OCI-LY7 (cell line): ENCODE measurements at regions not wholly inside any gene's neighbourhood (a gene's known extent, or its start where the extent isn't known, plus 50 kb on each side); places are given as distances from the start of the nearest gene placed in this dataset.

Experiments used
- BruUV-seq: library from RNA; stranded (reverse); fragments of 400-500 nt; replicated peaks from 2 replicates; lab custom pipeline; 2021; lab: Mats Ljungman, UMichigan
- CTCF ChIA-PET: fragments of 300-600 bp; sonication (Branson Sonifier 250); formaldehyde crosslinking; loops from one replicate; lab custom pipeline; 2022; ENCODE audit warnings: antibody characterized with exemption; ENCODE audit not compliant: unreplicated experiment; lab: Charles Lee
- POLR2A ChIA-PET: fragments of 300-600 bp; sonication (Branson Sonifier 250); formaldehyde crosslinking; loops from one replicate; lab custom pipeline; 2022; ENCODE audit warnings: antibody characterized with exemption; lab: Charles Lee
- DNase-seq: peaks from one replicate; pipeline ENCODE4 v3.0.0-alpha.2; 2015; ENCODE audit warnings: low spot score
- H2AFZ ChIP-seq: fragments of 200-600 bp; sonication (generic), shearing (Covaris generic); 2 replicates; pipeline ENCODE4 v1.6.1; 2014; ENCODE audit warnings: mild to moderate bottlenecking, antibody characterized with exemption, low read length, moderate library complexity
- H3K27ac ChIP-seq: fragments of 200-600 bp; sonication (generic); 2 replicates; pipeline ENCODE4 v1.5.1; 2014; ENCODE audit warnings: mixed run types, low read depth, mild to moderate bottlenecking, moderate library complexity, low read length, inconsistent platforms; ENCODE audit not compliant: poor library complexity, severe bottlenecking
- H3K36me3 ChIP-seq: fragments of 200-600 bp; sonication (generic); 2 replicates; pipeline ENCODE4 v1.6.1; 2014; ENCODE audit warnings: mild to moderate bottlenecking, antibody characterized with exemption, low read length, moderate library complexity, mixed read lengths; ENCODE audit not compliant: insufficient read depth
- H3K4me1 ChIP-seq: fragments of 200-600 bp; sonication (generic); 2 replicates; pipeline ENCODE4 v1.5.1; 2014; ENCODE audit warnings: mild to moderate bottlenecking, low read length; ENCODE audit not compliant: insufficient read depth, poor library complexity, severe bottlenecking
- H3K4me2 ChIP-seq: fragments of 200-600 bp; sonication (generic); 2 replicates; pipeline ENCODE4 v1.6.1; 2014; ENCODE audit warnings: mild to moderate bottlenecking, low read length
- H3K4me3 ChIP-seq: fragments of 200-600 bp; sonication (generic); 2 replicates; pipeline ENCODE4 v1.5.1; 2014; ENCODE audit warnings: mild to moderate bottlenecking, low read depth, low read length; ENCODE audit not compliant: poor library complexity, severe bottlenecking
- H3K79me2 ChIP-seq: fragments of 200-600 bp; sonication (generic); 2 replicates; pipeline ENCODE4 v1.6.1; 2016; ENCODE audit warnings: low read depth, mild to moderate bottlenecking, low read length, moderate library complexity, mixed read lengths; ENCODE audit not compliant: insufficient read depth
- H3K9me2 ChIP-seq: fragments of 200-600 bp; sonication (generic); 2 replicates; pipeline ENCODE4 v1.6.1; 2016; ENCODE audit warnings: mild to moderate bottlenecking, low read length, mixed read lengths; ENCODE audit not compliant: insufficient read depth
- H3K9me3 ChIP-seq: fragments of 200-600 bp; sonication (generic); 2 replicates; pipeline ENCODE4 v1.6.1; 2014; ENCODE audit warnings: mild to moderate bottlenecking, mixed run types, low read length, mixed read lengths
- H4K20me1 ChIP-seq: fragments of 200-600 bp; sonication (generic); 2 replicates; pipeline ENCODE4 v1.6.1; 2014; ENCODE audit warnings: mild to moderate bottlenecking, antibody characterized with exemption, low read length, moderate library complexity, mixed read lengths; ENCODE audit not compliant: insufficient read depth
- CTCF ChIP-seq: fragments of 200-600 bp; sonication (generic); conservative IDR thresholded peaks from 2 replicates; pipeline ENCODE4 v1.5.1; 2014; ENCODE audit warnings: mild to moderate bottlenecking, antibody characterized with exemption, low read length, moderate library complexity, mixed read lengths
- EZH2phosphoT487 ChIP-seq: fragments of 200-600 bp; sonication (generic); IDR thresholded peaks from 2 replicates; pipeline ENCODE4 v1.6.1; 2018; ENCODE audit warnings: low read depth, borderline replicate concordance, mild to moderate bottlenecking, mixed run types, antibody characterized with exemption, low read length, moderate library complexity, mixed read lengths
- intact Hi-C: fragments of 100-400 bp; cut with micrococcal nuclease; formaldehyde crosslinking; loops from one replicate; pipeline ENCODE4 v1.10.0; 2022; ENCODE audit not compliant: unreplicated experiment

- TF ChIP-seq CTCF (no peak), EZH2phosphoT487 (no peak)
- ChIA-PET POLR2A (no interaction called here), CTCF (no interaction called here)
- no TSS peak for BruUV-seq
- Histone ChIP-seq H3K36me3 (no peaks in the 10 kb centered on the region), H4K20me1 (no peaks in the 10 kb centered on the region), H3K9me2 (no peaks in the 10 kb centered on the region), H3K27ac (no peak overlapping the region), H3K79me2 (no peaks in the 10 kb centered on the region), H3K4me3 (no peak overlapping the region), H2AFZ (no peak overlapping the region), H3K4me1 (no peaks in the 10 kb centered on the region), H3K4me2 (no peak overlapping the region), H3K9me3 (no peaks in the 10 kb centered on the region)
- DNase-seq: no peak
- intact Hi-C loops: no loop called here
These were observed 139.8 kb downstream of the IRX2 start for GRCh38 chr5:2611659-2612058.

GRCh38 chr5:2610986-2611385 is 140.5 kb downstream of the IRX2 start:
- no peaks in the 10 kb centered on the region for H3K9me3 ChIP-seq
- H3K4me3 ChIP-seq: no peak overlapping the region
- intact Hi-C loops: no loop called here
- BruUV-seq: no TSS peak
- no peaks in the 10 kb centered on the region for H3K36me3 ChIP-seq
- ChIA-PET CTCF (no interaction called here), POLR2A (no interaction called here)
- no peaks in the 10 kb centered on the region for H3K9me2 ChIP-seq
- H3K79me2 ChIP-seq: no peaks in the 10 kb centered on the region
- no peaks in the 10 kb centered on the region for H4K20me1 ChIP-seq
- TF ChIP-seq CTCF (no peak), EZH2phosphoT487 (no peak)
- no peaks in the 10 kb centered on the region for H3K4me1 ChIP-seq
- no peak overlapping the region for H3K4me2 ChIP-seq
- DNase-seq: no peak
- H3K27ac ChIP-seq: no peak overlapping the region
- no peak overlapping the region for H2AFZ ChIP-seq

- Histone ChIP-seq H3K9me3 (no peaks in the 10 kb centered on the region), H3K27ac (no peak overlapping the region), H3K79me2 (no peaks in the 10 kb centered on the region), H3K4me2 (no peak overlapping the region), H4K20me1 (no peaks in the 10 kb centered on the region), H3K4me3 (no peak overlapping the region), H2AFZ (no peak overlapping the region), H3K36me3 (no peaks in the 10 kb centered on the region), H3K9me2 (no peaks in the 10 kb centered on the region), H3K4me1 (no peaks in the 10 kb centered on the region)
- no peak for DNase-seq
- TF ChIP-seq EZH2phosphoT487 (no peak), CTCF (no peak)
- ChIA-PET CTCF (no interaction called here), POLR2A (no interaction called here)
- intact Hi-C loops: no loop called here
- BruUV-seq: no TSS peak
These were observed 143.1 kb downstream of the IRX2 start for GRCh38 chr5:2608391-2608790.
